Osteoblast (primary cell): ENCODE measurements at regions not wholly inside any gene's neighbourhood (a gene's known extent, or its start where the extent isn't known, plus 50 kb on each side); places are given as distances from the start of the nearest gene placed in this dataset.

Experiments used
- DNase-seq: peaks from one replicate; pipeline ENCODE4 v3.0.0; 2011; ENCODE audit warnings: low spot score, mixed read lengths; ENCODE audit not compliant: insufficient read length; ENCODE audit errors: missing footprints
- H2AFZ ChIP-seq: 2 replicates; pipeline ENCODE4 v1.6.0; 2011; ENCODE audit warnings: mild to moderate bottlenecking, low read length
- H3K27ac ChIP-seq: 2 replicates; pipeline ENCODE4 v1.5.1; 2011; ENCODE audit warnings: mild to moderate bottlenecking, low read depth, low read length, moderate library complexity
- H3K27me3 ChIP-seq: 2 replicates; pipeline ENCODE4 v1.6.0; 2012; ENCODE audit warnings: mild to moderate bottlenecking, control low read depth, inconsistent platforms, low read length, moderate library complexity; ENCODE audit not compliant: insufficient read depth
- H3K36me3 ChIP-seq: 2 replicates; pipeline ENCODE4 v1.5.1; 2011; ENCODE audit warnings: mild to moderate bottlenecking, low read length, control low read depth, moderate library complexity; ENCODE audit not compliant: insufficient read depth
- H3K4me1 ChIP-seq: 2 replicates; pipeline ENCODE4 v1.5.1; 2011; ENCODE audit warnings: mild to moderate bottlenecking, low read length, control low read depth, moderate library complexity; ENCODE audit not compliant: insufficient read depth
- H3K4me2 ChIP-seq: 2 replicates; pipeline ENCODE4 v1.6.0; 2011; ENCODE audit warnings: mild to moderate bottlenecking, low read length; ENCODE audit not compliant: insufficient read depth
- H3K4me3 ChIP-seq: fragments of 200-600 bp; sonication (generic); 3 replicates; pipeline ENCODE4 v1.5.1; 2012; ENCODE audit warnings: mild to moderate bottlenecking, low read length, inconsistent platforms; ENCODE audit not compliant: insufficient read depth
- H3K79me2 ChIP-seq: 2 replicates; pipeline ENCODE4 v1.6.0; 2012; ENCODE audit warnings: mild to moderate bottlenecking, low read length, control low read depth, inconsistent platforms; ENCODE audit not compliant: insufficient read depth
- H3K9me3 ChIP-seq: 2 replicates; pipeline ENCODE4 v1.5.1; 2011; ENCODE audit warnings: low read depth, low read length, control low read depth
- H4K20me1 ChIP-seq: 2 replicates; pipeline ENCODE4 v1.6.0; 2012; ENCODE audit warnings: mild to moderate bottlenecking, low read length, control low read depth; ENCODE audit not compliant: insufficient read depth
- CTCF ChIP-seq: IDR thresholded peaks from 2 replicates; pipeline ENCODE4 v1.5.1; 2011; ENCODE audit warnings: mild to moderate bottlenecking, low read depth, low read length, moderate library complexity; ENCODE audit errors: extremely low read depth

GRCh38 chr20:55252521-55252920, 752.8 kb downstream of the CBLN4 start:
- Histone ChIP-seq H3K9me3 (no peaks in the 10 kb centered on the region), H3K36me3 (no peaks in the 10 kb centered on the region), H3K4me1 (no peaks in the 10 kb centered on the region), H3K27me3 (no peaks in the 10 kb centered on the region), H3K4me3 (no peak overlapping the region), H2AFZ (no peak overlapping the region), H3K27ac (no peak overlapping the region), H3K4me2 (no peak overlapping the region), H3K79me2 (no peaks in the 10 kb centered on the region), H4K20me1 (no peaks in the 10 kb centered on the region)
- no peak for DNase-seq
- TF ChIP-seq CTCF = no peak

DNA sequence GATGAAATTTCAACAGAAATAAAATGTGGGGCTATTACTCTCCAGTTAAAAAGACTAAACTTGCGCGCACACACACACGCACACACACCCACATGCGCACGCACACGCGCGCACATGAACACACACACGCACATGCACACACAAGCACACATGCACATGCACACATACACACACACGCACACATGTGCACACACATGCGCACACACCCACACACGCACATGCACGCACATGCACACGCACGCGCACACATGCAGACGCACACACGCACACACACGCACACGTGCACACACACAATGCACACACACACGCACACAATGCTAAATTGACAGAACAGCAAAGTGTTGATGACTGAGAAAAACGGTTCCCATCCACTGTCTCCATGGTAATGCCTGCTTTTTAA, 754.1 kb downstream of the CBLN4 start:
- no peaks in the 10 kb centered on the region for H4K20me1 ChIP-seq
- no peaks in the 10 kb centered on the region for H3K36me3 ChIP-seq
- no peaks in the 10 kb centered on the region for H3K27me3 ChIP-seq
- H3K4me2 ChIP-seq = no peak overlapping the region
- H3K79me2 ChIP-seq = no peaks in the 10 kb centered on the region
- no peak overlapping the region for H3K27ac ChIP-seq
- no peak overlapping the region for H3K4me3 ChIP-seq
- H2AFZ ChIP-seq = no peak overlapping the region
- no peak for DNase-seq
- H3K9me3 ChIP-seq = no peaks in the 10 kb centered on the region
- TF ChIP-seq CTCF = no peak
- H3K4me1 ChIP-seq = no peaks in the 10 kb centered on the region

DNA sequence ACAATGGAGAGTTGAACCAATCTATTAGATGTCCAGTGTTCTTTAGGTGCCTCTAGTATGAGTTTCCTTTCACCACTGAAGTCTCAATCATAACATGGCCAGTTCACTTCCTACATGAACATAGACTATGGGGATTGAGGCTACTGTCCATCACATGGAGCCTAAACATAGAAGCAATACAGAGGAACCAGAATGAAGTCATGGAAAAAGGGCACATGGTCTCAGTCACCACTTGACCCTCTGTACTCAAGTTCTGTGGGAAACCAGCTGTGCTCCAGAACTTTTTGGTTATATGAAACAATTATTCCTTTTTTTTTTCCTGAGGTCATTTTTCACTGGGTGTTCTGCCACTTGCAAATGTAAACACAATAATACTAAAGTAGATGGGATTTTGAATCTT, 762.5 kb downstream of the CBLN4 start:
- no peaks in the 10 kb centered on the region for H4K20me1 ChIP-seq
- H3K9me3 ChIP-seq = no peaks in the 10 kb centered on the region
- no peak overlapping the region for H3K4me3 ChIP-seq
- H3K4me1 ChIP-seq = no peaks in the 10 kb centered on the region
- H3K79me2 ChIP-seq = no peaks in the 10 kb centered on the region
- no peak overlapping the region for H2AFZ ChIP-seq
- TF ChIP-seq CTCF = no peak
- H3K4me2 ChIP-seq = no peak overlapping the region
- DNase-seq = no peak
- no peaks in the 10 kb centered on the region for H3K36me3 ChIP-seq
- H3K27ac ChIP-seq = no peak overlapping the region
- H3K27me3 ChIP-seq = no peaks in the 10 kb centered on the region

DNA sequence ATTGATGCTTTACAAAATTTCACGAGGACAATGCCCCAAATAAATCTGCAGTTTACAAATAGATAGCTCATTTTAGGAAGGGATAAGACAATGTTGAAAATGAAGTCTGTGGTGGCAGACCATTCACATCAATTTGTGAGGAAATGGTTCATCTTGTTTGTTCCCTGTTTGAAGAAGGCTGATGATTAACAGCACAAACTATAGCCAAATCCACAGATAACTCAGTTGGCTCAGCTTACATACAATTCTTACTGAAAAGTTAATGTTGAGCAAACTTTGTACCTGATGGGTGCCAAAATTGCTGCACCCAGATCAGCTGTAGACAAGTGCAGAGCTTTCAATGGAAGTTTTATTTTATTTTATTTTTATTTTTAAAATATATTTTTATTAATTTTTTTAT, 763.9 kb downstream of the DOK5 start:
- no peaks in the 10 kb centered on the region for H3K27me3 ChIP-seq
- H3K4me3 ChIP-seq = no peak overlapping the region
- TF ChIP-seq CTCF = no peak

More for the DNA sequence above, 763.9 kb downstream of the DOK5 start:
- H3K27ac ChIP-seq = no peak overlapping the region
- no peaks in the 10 kb centered on the region for H3K4me1 ChIP-seq
- no peak overlapping the region for H2AFZ ChIP-seq
- no peaks in the 10 kb centered on the region for H3K36me3 ChIP-seq
- H3K4me2 ChIP-seq = no peak overlapping the region
- no peaks in the 10 kb centered on the region for H3K79me2 ChIP-seq
- no peaks in the 10 kb centered on the region for H3K9me3 ChIP-seq
- no peak for DNase-seq
- H4K20me1 ChIP-seq = no peaks in the 10 kb centered on the region
